Cardiac fibroblast (primary cell): ENCODE measurements at regions not wholly inside any gene's neighbourhood (a gene's known extent, or its start where the extent isn't known, plus 50 kb on each side); places are given as distances from the start of the nearest gene placed in this dataset.

Experiments
- DNase-seq, 2 donors: peaks; one replicate each; pipeline versions ENCODE4 v3.0.0 to v3.0.0-alpha.2; 2010; ENCODE audit warnings: low read depth in 2 of 2
- H3K4me3 ChIP-seq, 2 donors: replicated peaks in 1 of 2; 1 replicate in 1 of 2; 2 replicates in 1 of 2; pipeline ENCODE4 v1.5.1; 2011; ENCODE audit warnings: low read depth in 2 of 2, low read length in 2 of 2, mild to moderate bottlenecking in 2 of 2, moderate library complexity in 1 of 2
- TF ChIP-seq, protein P1 (sequence below): IDR thresholded peaks from one replicate; pipeline ENCODE4 v1.5.1; 2011; ENCODE audit warnings: low read depth, mild to moderate bottlenecking, low read length, inconsistent platforms

DNA sequence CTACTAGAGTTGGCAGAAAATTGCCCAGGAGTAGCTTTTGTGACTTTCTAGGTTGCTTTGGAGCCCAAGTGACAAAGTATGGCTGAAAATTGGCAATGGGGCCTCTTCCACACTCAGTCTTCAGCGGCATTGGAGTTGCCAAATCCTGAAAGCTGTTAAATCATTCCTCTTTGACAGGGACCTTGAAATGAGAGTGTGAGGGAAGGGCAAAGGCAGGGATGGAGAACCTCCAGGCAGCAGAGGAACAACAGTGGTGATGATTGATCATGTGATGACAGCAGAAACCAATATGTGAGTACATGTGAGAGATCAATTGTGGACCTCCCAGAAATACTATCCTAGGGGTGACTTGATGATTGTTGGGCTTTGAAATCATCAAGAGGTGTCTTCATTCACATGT is 393.9 kb downstream of the KIF16B start:
- no peak for DNase-seq
- no peak overlapping the region for H3K4me3 ChIP-seq
- TF ChIP-seq, protein P1, sequence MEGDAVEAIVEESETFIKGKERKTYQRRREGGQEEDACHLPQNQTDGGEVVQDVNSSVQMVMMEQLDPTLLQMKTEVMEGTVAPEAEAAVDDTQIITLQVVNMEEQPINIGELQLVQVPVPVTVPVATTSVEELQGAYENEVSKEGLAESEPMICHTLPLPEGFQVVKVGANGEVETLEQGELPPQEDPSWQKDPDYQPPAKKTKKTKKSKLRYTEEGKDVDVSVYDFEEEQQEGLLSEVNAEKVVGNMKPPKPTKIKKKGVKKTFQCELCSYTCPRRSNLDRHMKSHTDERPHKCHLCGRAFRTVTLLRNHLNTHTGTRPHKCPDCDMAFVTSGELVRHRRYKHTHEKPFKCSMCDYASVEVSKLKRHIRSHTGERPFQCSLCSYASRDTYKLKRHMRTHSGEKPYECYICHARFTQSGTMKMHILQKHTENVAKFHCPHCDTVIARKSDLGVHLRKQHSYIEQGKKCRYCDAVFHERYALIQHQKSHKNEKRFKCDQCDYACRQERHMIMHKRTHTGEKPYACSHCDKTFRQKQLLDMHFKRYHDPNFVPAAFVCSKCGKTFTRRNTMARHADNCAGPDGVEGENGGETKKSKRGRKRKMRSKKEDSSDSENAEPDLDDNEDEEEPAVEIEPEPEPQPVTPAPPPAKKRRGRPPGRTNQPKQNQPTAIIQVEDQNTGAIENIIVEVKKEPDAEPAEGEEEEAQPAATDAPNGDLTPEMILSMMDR: no peak

DNA sequence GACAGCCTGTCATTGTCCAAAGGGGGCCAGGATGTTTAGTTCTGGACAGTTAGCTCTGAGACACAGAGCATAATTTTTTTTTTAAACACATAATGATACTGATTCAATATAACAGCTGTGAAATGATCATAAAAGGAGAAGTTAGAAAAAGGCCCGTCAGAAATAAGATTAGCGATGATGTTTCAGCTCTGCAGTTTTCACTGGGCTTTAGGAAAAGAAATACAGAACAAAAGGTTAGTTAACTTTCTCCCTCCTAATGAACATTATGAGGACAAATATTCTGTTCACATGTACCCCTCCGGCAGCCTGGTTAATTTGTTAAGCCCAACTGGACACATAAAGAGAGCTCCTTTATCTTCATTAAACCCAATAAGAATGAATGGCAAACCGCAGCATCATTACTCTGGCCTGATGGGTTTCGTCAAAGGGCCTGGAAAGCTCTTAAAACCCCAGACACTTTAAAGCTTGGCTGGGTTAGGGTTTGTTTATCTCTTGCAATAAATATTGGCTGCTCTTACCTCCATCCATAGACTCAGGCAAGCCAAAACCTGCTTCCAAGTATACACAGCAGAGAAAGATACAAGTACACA is 394.6 kb downstream of the KIF16B start:
- TF ChIP-seq, protein P1: no peak
- no peak overlapping the region for H3K4me3 ChIP-seq
- no peak for DNase-seq

DNA sequence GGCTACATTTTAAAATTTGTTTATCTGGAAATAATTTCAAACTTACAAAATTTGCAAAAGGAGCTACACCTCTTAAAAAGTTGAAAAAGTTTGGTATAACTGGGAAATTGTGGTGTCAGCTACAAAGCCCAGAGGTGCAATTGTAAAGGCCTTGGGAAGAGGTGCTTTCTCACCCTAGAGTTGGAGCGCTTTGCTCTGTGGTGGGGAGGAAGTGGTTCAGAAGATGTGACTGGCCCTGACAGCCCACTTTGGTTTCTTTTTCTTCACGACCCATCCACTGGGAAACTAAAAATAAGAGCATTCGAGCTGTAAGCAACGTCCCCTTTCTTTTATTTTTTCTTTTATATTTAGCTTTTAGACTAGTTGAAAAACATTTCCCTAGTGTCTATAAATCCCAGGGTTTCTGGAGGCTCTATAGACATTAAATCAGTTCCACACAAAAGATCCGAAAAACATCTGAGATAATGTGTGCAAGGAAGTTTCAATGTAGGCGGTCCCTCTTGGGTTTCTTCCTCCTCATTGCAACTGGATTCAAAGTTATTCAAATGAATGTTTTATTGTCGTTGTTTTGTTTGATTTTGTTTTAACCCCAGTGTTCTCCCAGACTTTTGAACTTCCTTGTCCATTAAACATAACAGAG is 397.8 kb downstream of the KIF16B start:
- TF ChIP-seq, protein P1: no peak
- DNase-seq: no peak
- no peak overlapping the region for H3K4me3 ChIP-seq

DNA sequence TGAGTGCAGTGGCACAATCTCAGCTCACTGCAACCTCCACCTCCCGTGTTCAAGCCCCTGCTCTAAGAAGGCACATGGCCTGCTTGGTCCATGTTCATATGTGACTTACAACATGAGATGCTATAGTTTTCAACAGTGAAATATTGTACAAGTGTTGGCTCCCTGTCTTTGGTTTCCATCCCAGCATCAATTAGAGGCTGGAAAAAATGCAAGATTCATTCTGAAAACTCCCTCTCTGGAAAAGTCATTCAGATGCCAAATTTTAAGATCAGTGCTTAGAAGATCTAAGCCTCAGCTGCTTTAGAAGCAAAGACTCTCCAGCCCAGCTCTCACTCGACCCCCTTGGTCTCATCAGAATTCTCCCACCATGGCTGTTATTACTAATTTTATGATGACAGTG is 398.9 kb downstream of the KIF16B start:
- TF ChIP-seq, protein P1: no peak
- DNase-seq: no peak
- H3K4me3 ChIP-seq: no peak overlapping the region

DNA sequence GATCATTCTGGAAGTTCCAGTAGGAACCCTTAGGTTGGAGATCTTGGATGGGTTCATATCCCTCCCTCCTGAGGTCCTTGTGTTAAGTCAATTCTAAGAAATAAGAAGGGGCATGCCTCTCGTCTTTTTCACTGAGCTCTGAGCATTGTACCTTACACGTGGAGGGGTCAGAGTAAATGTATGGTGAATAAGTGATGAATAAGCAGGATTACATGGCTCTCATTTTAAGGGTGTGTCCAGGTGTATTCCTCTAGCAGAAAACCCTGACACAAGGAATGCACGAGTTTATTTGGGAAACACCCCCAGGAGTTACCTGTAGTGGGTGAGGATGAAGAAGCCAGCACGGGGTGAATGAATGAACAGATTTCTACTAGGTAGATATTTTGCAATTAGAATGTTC is 400.2 kb downstream of the KIF16B start:
- DNase-seq: no peak
- TF ChIP-seq, protein P1: no peak

DNA sequence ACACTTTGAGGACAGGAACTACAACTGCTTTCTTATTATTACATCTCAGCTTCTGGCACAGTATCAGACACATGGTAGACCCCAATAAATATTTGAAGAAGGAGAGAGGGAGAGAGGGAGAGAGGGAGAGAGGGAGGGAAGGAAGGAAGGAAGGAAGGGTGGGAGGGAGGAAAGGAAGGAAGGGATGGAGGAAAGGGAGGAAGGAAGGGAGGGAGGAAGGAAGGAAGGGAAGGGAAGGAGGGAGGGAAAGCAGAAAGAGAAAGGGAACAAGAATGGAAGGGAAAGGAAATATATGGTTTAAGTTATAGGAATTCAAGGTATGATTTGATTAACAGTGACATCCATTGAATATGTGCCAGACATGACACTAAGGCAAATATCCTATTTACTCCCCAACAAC is 402.1 kb downstream of the KIF16B start:
- DNase-seq: no peak
- TF ChIP-seq, protein P1: no peak
- H3K4me3 ChIP-seq: no peak overlapping the region

More for the DNA sequence above, 400.2 kb downstream of the KIF16B start:
- H3K4me3 ChIP-seq: no peak overlapping the region
